Spleen (tissue), 7 donors: ENCODE measurements at regions not wholly inside any gene's neighbourhood (a gene's known extent, or its start where the extent isn't known, plus 50 kb on each side); places are given as distances from the start of the nearest gene placed in this dataset.

Source experiments
- CTCF ChIP-seq, 11 experiments: fragments of 200-600 bp in 7 of 11; fragments of 450-650 bp in 4 of 11; sonication (generic) in 4 of 11; IDR thresholded peaks in 8 of 11; conservative IDR thresholded peaks in 3 of 11; 1 replicate in 7 of 11; 2 replicates in 4 of 11; pipeline versions ENCODE4 v1.4.0 to v1.8.0; 2016 to 2021; ENCODE audit warnings: antibody characterized with exemption in 11 of 11, inconsistent platforms in 4 of 11, mild to moderate bottlenecking in 1 of 11
- POLR2A ChIP-seq, 3 donors: fragments of 450-650 bp; IDR thresholded peaks; one replicate each; pipeline ENCODE4 v1.5.1; 2017; ENCODE audit warnings: antibody characterized with exemption in 3 of 3, mild to moderate bottlenecking in 1 of 3
- POLR2AphosphoS5 ChIP-seq, 3 donors: sonication (generic); formaldehyde crosslinking; IDR thresholded peaks; one replicate each; pipeline ENCODE4 v1.5.1; 2017; ENCODE audit warnings: antibody characterized with exemption in 3 of 3
- donor health status: DM: no; HTN: no; CAD: no; lungs with moderate emphysema.
- donor health status: DM: no; HTN: no; CAD: no.
- donor health status: DM: no; HTN: no; CAD: no.

GRCh38 chr2:144650907-144651306, 131.0 kb upstream of the ZEB2 start:
- TF ChIP-seq POLR2AphosphoS5 (IDR thresholded peaks at IDR 0.05) (no peak), CTCF (IDR thresholded peaks at IDR 0.05 in 8 of 11, conservative IDR thresholded peaks at IDR 0.05 in 3 of 11) (no peak), POLR2A (IDR thresholded peaks at IDR 0.05) (no peak)
